SU-DHL-6 (cell line): ENCODE measurements at regions not wholly inside any gene's neighbourhood (a gene's known extent, or its start where the extent isn't known, plus 50 kb on each side); places are given as distances from the start of the nearest gene placed in this dataset.

Experiments used
- EZH2phosphoT487 ChIP-seq: fragments of 200-600 bp; sonication (generic), shearing (Covaris generic); conservative IDR thresholded peaks from 2 replicates; pipeline ENCODE4 v1.6.1; 2018; ENCODE audit warnings: mild to moderate bottlenecking, antibody characterized with exemption, low read length, moderate library complexity, mixed read lengths
- TF ChIP-seq, protein P1 (sequence below): fragments of 200-600 bp; sonication (generic); IDR thresholded peaks from one replicate; pipeline ENCODE4 v1.5.1; 2017; ENCODE audit warnings: antibody characterized with exemption, mild to moderate bottlenecking, low read length, moderate library complexity; ENCODE audit not compliant: insufficient read depth, poor library complexity, severe bottlenecking

- TF ChIP-seq, protein P1, sequence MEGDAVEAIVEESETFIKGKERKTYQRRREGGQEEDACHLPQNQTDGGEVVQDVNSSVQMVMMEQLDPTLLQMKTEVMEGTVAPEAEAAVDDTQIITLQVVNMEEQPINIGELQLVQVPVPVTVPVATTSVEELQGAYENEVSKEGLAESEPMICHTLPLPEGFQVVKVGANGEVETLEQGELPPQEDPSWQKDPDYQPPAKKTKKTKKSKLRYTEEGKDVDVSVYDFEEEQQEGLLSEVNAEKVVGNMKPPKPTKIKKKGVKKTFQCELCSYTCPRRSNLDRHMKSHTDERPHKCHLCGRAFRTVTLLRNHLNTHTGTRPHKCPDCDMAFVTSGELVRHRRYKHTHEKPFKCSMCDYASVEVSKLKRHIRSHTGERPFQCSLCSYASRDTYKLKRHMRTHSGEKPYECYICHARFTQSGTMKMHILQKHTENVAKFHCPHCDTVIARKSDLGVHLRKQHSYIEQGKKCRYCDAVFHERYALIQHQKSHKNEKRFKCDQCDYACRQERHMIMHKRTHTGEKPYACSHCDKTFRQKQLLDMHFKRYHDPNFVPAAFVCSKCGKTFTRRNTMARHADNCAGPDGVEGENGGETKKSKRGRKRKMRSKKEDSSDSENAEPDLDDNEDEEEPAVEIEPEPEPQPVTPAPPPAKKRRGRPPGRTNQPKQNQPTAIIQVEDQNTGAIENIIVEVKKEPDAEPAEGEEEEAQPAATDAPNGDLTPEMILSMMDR, result no peak
- TF ChIP-seq EZH2phosphoT487, result no peak
Observed at GRCh38 chr12:11569716-11570115, 79.8 kb upstream of the ETV6 start.
